ENCODE measurements at regions not wholly inside any gene's neighbourhood (a gene's known extent, or its start where the extent isn't known, plus 50 kb on each side); places are given as distances from the start of the nearest gene placed in this dataset.
"Not testable (repeated sequence)": the region's sequence is repeated elsewhere in the genome, so short reads cannot be mapped to it uniquely, and the experiment has no call there.

GRCh38 chr10:36428507-36428906 lies 696.9 kb upstream of the ANKRD30A start:
- DNase-seq: no peak

GRCh38 chr10:36425131-36425797 lies 700.1 kb upstream of the ANKRD30A start:
- DNase-seq: no peak

GRCh38 chr10:36424502-36424901 lies 700.9 kb upstream of the ANKRD30A start:
- no peak for DNase-seq

GRCh38 chr10:36423821-36424248 lies 701.6 kb upstream of the ANKRD30A start:
- DNase-seq: no peak

GRCh38 chr10:36421992-36422391 lies 703.4 kb upstream of the ANKRD30A start:
- DNase-seq: no peak

- no peak for DNase-seq
Measured at GRCh38 chr10:36416513-36416912, 708.9 kb upstream of the ANKRD30A start.

- DNase-seq: no peak
Measured at GRCh38 chr10:36412942-36413341, 712.5 kb upstream of the ANKRD30A start.

GRCh38 chr10:36400238-36400637 lies 725.2 kb upstream of the ANKRD30A start:
- DNase-seq: not testable (repeated sequence)

- DNase-seq: no peak
Measured at GRCh38 chr10:36393801-36394200, 731.6 kb upstream of the ANKRD30A start.

- DNase-seq: no peak
Measured at GRCh38 chr10:36391405-36391804, 734.0 kb upstream of the ANKRD30A start.

GRCh38 chr10:36390221-36390620 lies 735.2 kb upstream of the ANKRD30A start:
- DNase-seq: no peak

GRCh38 chr10:36388166-36388565 lies 737.2 kb upstream of the ANKRD30A start:
- no peak for DNase-seq

GRCh38 chr10:36385693-36386092 lies 739.7 kb upstream of the ANKRD30A start:
- DNase-seq: no peak

- no peak for DNase-seq
Measured at GRCh38 chr10:36383349-36383748, 741.3 kb upstream of the FZD8 start.

- no peak for DNase-seq
Measured at GRCh38 chr10:36381748-36382147, 739.7 kb upstream of the FZD8 start.

- no peak for DNase-seq
Measured at GRCh38 chr10:36380538-36380937, 738.4 kb upstream of the FZD8 start.

GRCh38 chr10:36375107-36375506 lies 733.0 kb upstream of the FZD8 start:
- DNase-seq: no peak

GRCh38 chr10:36373424-36374096 lies 731.5 kb upstream of the FZD8 start:
- no peak for DNase-seq

- DNase-seq: no peak
Measured at GRCh38 chr10:36367362-36367761, 725.3 kb upstream of the FZD8 start.

GRCh38 chr10:36366843-36367242 lies 724.7 kb upstream of the FZD8 start:
- no peak for DNase-seq

- no peak for DNase-seq
Measured at GRCh38 chr10:36366065-36366464, 724.0 kb upstream of the FZD8 start.

GRCh38 chr10:36362257-36362656 lies 720.2 kb upstream of the FZD8 start:
- no peak for DNase-seq

- no peak for DNase-seq
Measured at GRCh38 chr10:36358736-36359135, 716.6 kb upstream of the FZD8 start.

GRCh38 chr10:36354633-36355032 lies 712.5 kb upstream of the FZD8 start:
- DNase-seq: no peak

- DNase-seq: no peak
Measured at GRCh38 chr10:36351159-36351558, 709.1 kb upstream of the FZD8 start.
